OCI-LY7 (cell line): ENCODE measurements at regions not wholly inside any gene's neighbourhood (a gene's known extent, or its start where the extent isn't known, plus 50 kb on each side); places are given as distances from the start of the nearest gene placed in this dataset.

ENCODE experiments used
- BruUV-seq: library from RNA; stranded (reverse); fragments of 400-500 nt; replicated peaks from 2 replicates; lab custom pipeline; 2021; lab: Mats Ljungman, UMichigan
- CTCF ChIA-PET: fragments of 300-600 bp; sonication (Branson Sonifier 250); formaldehyde crosslinking; loops from one replicate; lab custom pipeline; 2022; ENCODE audit warnings: antibody characterized with exemption; ENCODE audit not compliant: unreplicated experiment; lab: Charles Lee
- POLR2A ChIA-PET: fragments of 300-600 bp; sonication (Branson Sonifier 250); formaldehyde crosslinking; loops from one replicate; lab custom pipeline; 2022; ENCODE audit warnings: antibody characterized with exemption; lab: Charles Lee
- DNase-seq: peaks from one replicate; pipeline ENCODE4 v3.0.0-alpha.2; 2015; ENCODE audit warnings: low spot score
- H2AFZ ChIP-seq: fragments of 200-600 bp; sonication (generic), shearing (Covaris generic); 2 replicates; pipeline ENCODE4 v1.6.1; 2014; ENCODE audit warnings: mild to moderate bottlenecking, antibody characterized with exemption, low read length, moderate library complexity
- H3K27ac ChIP-seq: fragments of 200-600 bp; sonication (generic); 2 replicates; pipeline ENCODE4 v1.5.1; 2014; ENCODE audit warnings: mixed run types, low read depth, mild to moderate bottlenecking, moderate library complexity, low read length, inconsistent platforms; ENCODE audit not compliant: poor library complexity, severe bottlenecking
- H3K36me3 ChIP-seq: fragments of 200-600 bp; sonication (generic); 2 replicates; pipeline ENCODE4 v1.6.1; 2014; ENCODE audit warnings: mild to moderate bottlenecking, antibody characterized with exemption, low read length, moderate library complexity, mixed read lengths; ENCODE audit not compliant: insufficient read depth
- H3K4me1 ChIP-seq: fragments of 200-600 bp; sonication (generic); 2 replicates; pipeline ENCODE4 v1.5.1; 2014; ENCODE audit warnings: mild to moderate bottlenecking, low read length; ENCODE audit not compliant: insufficient read depth, poor library complexity, severe bottlenecking
- H3K4me2 ChIP-seq: fragments of 200-600 bp; sonication (generic); 2 replicates; pipeline ENCODE4 v1.6.1; 2014; ENCODE audit warnings: mild to moderate bottlenecking, low read length
- H3K4me3 ChIP-seq: fragments of 200-600 bp; sonication (generic); 2 replicates; pipeline ENCODE4 v1.5.1; 2014; ENCODE audit warnings: mild to moderate bottlenecking, low read depth, low read length; ENCODE audit not compliant: poor library complexity, severe bottlenecking
- H3K79me2 ChIP-seq: fragments of 200-600 bp; sonication (generic); 2 replicates; pipeline ENCODE4 v1.6.1; 2016; ENCODE audit warnings: low read depth, mild to moderate bottlenecking, low read length, moderate library complexity, mixed read lengths; ENCODE audit not compliant: insufficient read depth
- H3K9me2 ChIP-seq: fragments of 200-600 bp; sonication (generic); 2 replicates; pipeline ENCODE4 v1.6.1; 2016; ENCODE audit warnings: mild to moderate bottlenecking, low read length, mixed read lengths; ENCODE audit not compliant: insufficient read depth
- H3K9me3 ChIP-seq: fragments of 200-600 bp; sonication (generic); 2 replicates; pipeline ENCODE4 v1.6.1; 2014; ENCODE audit warnings: mild to moderate bottlenecking, mixed run types, low read length, mixed read lengths
- H4K20me1 ChIP-seq: fragments of 200-600 bp; sonication (generic); 2 replicates; pipeline ENCODE4 v1.6.1; 2014; ENCODE audit warnings: mild to moderate bottlenecking, antibody characterized with exemption, low read length, moderate library complexity, mixed read lengths; ENCODE audit not compliant: insufficient read depth
- CTCF ChIP-seq: fragments of 200-600 bp; sonication (generic); conservative IDR thresholded peaks from 2 replicates; pipeline ENCODE4 v1.5.1; 2014; ENCODE audit warnings: mild to moderate bottlenecking, antibody characterized with exemption, low read length, moderate library complexity, mixed read lengths
- EZH2phosphoT487 ChIP-seq: fragments of 200-600 bp; sonication (generic); IDR thresholded peaks from 2 replicates; pipeline ENCODE4 v1.6.1; 2018; ENCODE audit warnings: low read depth, borderline replicate concordance, mild to moderate bottlenecking, mixed run types, antibody characterized with exemption, low read length, moderate library complexity, mixed read lengths
- intact Hi-C: fragments of 100-400 bp; cut with micrococcal nuclease; formaldehyde crosslinking; loops from one replicate; pipeline ENCODE4 v1.10.0; 2022; ENCODE audit not compliant: unreplicated experiment

GRCh38 chr15:100711516-100712021, 109.2 kb downstream of the ASB7 start:
- Histone ChIP-seq H3K4me1 (no peaks in the 10 kb centered on the region), H3K36me3 (no peaks in the 10 kb centered on the region), H4K20me1 (no peaks in the 10 kb centered on the region), H3K27ac (no peak overlapping the region), H3K4me2 (no peak overlapping the region), H2AFZ (no peak overlapping the region), H3K4me3 (no peak overlapping the region), H3K9me3 (no peaks in the 10 kb centered on the region), H3K79me2 (no peaks in the 10 kb centered on the region), H3K9me2 (no peaks in the 10 kb centered on the region)
- ChIA-PET CTCF (no interaction called here), POLR2A (no interaction called here)
- no peak for TF ChIP-seq CTCF
- TF ChIP-seq EZH2phosphoT487, result no peak
- no peak for DNase-seq
- BruUV-seq, result no TSS peak
- intact Hi-C loops, result no loop called here

- intact Hi-C loops, result no loop called here
- POLR2A ChIA-PET, result no interaction called here
- H3K4me2 ChIP-seq, result no peak overlapping the region
These were observed 109.8 kb downstream of the ASB7 start for GRCh38 chr15:100712226-100712625.

More at GRCh38 chr15:100712226-100712625, 109.8 kb downstream of the ASB7 start:
- Histone ChIP-seq H3K36me3 (no peaks in the 10 kb centered on the region), H2AFZ (no peak overlapping the region), H3K9me3 (no peaks in the 10 kb centered on the region), H3K4me1 (no peaks in the 10 kb centered on the region), H3K9me2 (no peaks in the 10 kb centered on the region), H3K4me3 (no peak overlapping the region), H4K20me1 (no peaks in the 10 kb centered on the region), H3K79me2 (no peaks in the 10 kb centered on the region), H3K27ac (no peak overlapping the region)
- no peak for DNase-seq
- no peak for TF ChIP-seq CTCF
- TF ChIP-seq EZH2phosphoT487, result no peak
- no TSS peak for BruUV-seq
- CTCF ChIA-PET, result no interaction called here
